ENCODE measurements at regions not wholly inside any gene's neighbourhood (a gene's known extent, or its start where the extent isn't known, plus 50 kb on each side); places are given as distances from the start of the nearest gene placed in this dataset.

GRCh38 chr6:19519941-19520340, 317.2 kb upstream of the ID4 start:
- no peak overlapping the region for H3K27ac ChIP-seq
- no peaks in the 10 kb centered on the region for H3K27me3 ChIP-seq
- H3K4me1 ChIP-seq: no peaks in the 10 kb centered on the region
- H3K9me3 ChIP-seq: no peaks in the 10 kb centered on the region
- no peak for TF ChIP-seq CTCF (IDR thresholded peaks at IDR 0.05)
- no peak for DNase-seq
- no peaks in the 10 kb centered on the region for H3K36me3 ChIP-seq
- intact Hi-C loops (cut with DNase I): no loop called here
- no peak overlapping the region for H3K4me3 ChIP-seq
- no peak overlapping the region for H3K9ac ChIP-seq (ENCODE audit: low read depth in 2 of 2, low read length in 2 of 2)

GRCh38 chr6:19524366-19525186, 312.6 kb upstream of the ID4 start:
- intact Hi-C loops (cut with DNase I): no loop called here
- H3K9ac ChIP-seq (ENCODE audit: low read depth in 2 of 2, low read length in 2 of 2): no peak overlapping the region
- no peaks in the 10 kb centered on the region for H3K36me3 ChIP-seq
- no peaks in the 10 kb centered on the region for H3K9me3 ChIP-seq
- TF ChIP-seq CTCF (IDR thresholded peaks at IDR 0.05): no peak
- no peaks in the 10 kb centered on the region for H3K4me1 ChIP-seq
- H3K27me3 ChIP-seq: no peaks in the 10 kb centered on the region
- no peak overlapping the region for H3K4me3 ChIP-seq
- no peak overlapping the region for H3K27ac ChIP-seq
- DNase-seq: no peak

- no peaks in the 10 kb centered on the region for H3K27me3 ChIP-seq
- DNase-seq: no peak
- no peak overlapping the region for H3K27ac ChIP-seq
- no peak for TF ChIP-seq CTCF (IDR thresholded peaks at IDR 0.05)
- no peaks in the 10 kb centered on the region for H3K4me1 ChIP-seq
- intact Hi-C loops (cut with DNase I): no loop called here
- no peak overlapping the region for H3K4me3 ChIP-seq
- H3K36me3 ChIP-seq: no peaks in the 10 kb centered on the region
- H3K9me3 ChIP-seq: no peaks in the 10 kb centered on the region
- no peak overlapping the region for H3K9ac ChIP-seq (ENCODE audit: low read depth in 2 of 2, low read length in 2 of 2)
Measured at GRCh38 chr6:19525673-19526072, 311.5 kb upstream of the ID4 start.

- Histone ChIP-seq H3K27ac (no peak overlapping the region), H3K9ac (ENCODE audit: low read depth in 2 of 2, low read length in 2 of 2) (no peak overlapping the region), H3K9me3 (no peaks in the 10 kb centered on the region), H3K4me3 (no peak overlapping the region), H3K36me3 (no peaks in the 10 kb centered on the region), H3K4me1 (no peaks in the 10 kb centered on the region), H3K27me3 (no peaks in the 10 kb centered on the region)
- intact Hi-C loops (cut with DNase I): no loop called here
- TF ChIP-seq CTCF (IDR thresholded peaks at IDR 0.05): no peak
- DNase-seq: no peak
Measured at GRCh38 chr6:19530188-19530587, 307.0 kb upstream of the ID4 start.

GRCh38 chr6:19535351-19535750, 301.8 kb upstream of the ID4 start:
- no peaks in the 10 kb centered on the region for H3K36me3 ChIP-seq
- TF ChIP-seq CTCF (IDR thresholded peaks at IDR 0.05): no peak
- no peak overlapping the region for H3K27ac ChIP-seq
- no peak overlapping the region for H3K4me3 ChIP-seq
- DNase-seq: no peak
- H3K9ac ChIP-seq (ENCODE audit: low read depth in 2 of 2, low read length in 2 of 2): no peak overlapping the region
- H3K27me3 ChIP-seq: no peaks in the 10 kb centered on the region
- intact Hi-C loops (cut with DNase I): no loop called here
- H3K4me1 ChIP-seq: no peaks in the 10 kb centered on the region
- no peaks in the 10 kb centered on the region for H3K9me3 ChIP-seq
